Dermis microvascular lymphatic vessel endothelial cell (primary cell): ENCODE measurements at regions not wholly inside any gene's neighbourhood (a gene's known extent, or its start where the extent isn't known, plus 50 kb on each side); places are given as distances from the start of the nearest gene placed in this dataset.
"Not testable (repeated sequence)": the region's sequence is repeated elsewhere in the genome, so short reads cannot be mapped to it uniquely, and the experiment has no call there.

Experiments used
- DNase-seq, 2 donors: peaks; one replicate each; pipeline versions ENCODE4 v3.0.0 to v3.0.0-alpha.2; 2010; ENCODE audit warnings: low read depth in 2 of 2

DNA sequence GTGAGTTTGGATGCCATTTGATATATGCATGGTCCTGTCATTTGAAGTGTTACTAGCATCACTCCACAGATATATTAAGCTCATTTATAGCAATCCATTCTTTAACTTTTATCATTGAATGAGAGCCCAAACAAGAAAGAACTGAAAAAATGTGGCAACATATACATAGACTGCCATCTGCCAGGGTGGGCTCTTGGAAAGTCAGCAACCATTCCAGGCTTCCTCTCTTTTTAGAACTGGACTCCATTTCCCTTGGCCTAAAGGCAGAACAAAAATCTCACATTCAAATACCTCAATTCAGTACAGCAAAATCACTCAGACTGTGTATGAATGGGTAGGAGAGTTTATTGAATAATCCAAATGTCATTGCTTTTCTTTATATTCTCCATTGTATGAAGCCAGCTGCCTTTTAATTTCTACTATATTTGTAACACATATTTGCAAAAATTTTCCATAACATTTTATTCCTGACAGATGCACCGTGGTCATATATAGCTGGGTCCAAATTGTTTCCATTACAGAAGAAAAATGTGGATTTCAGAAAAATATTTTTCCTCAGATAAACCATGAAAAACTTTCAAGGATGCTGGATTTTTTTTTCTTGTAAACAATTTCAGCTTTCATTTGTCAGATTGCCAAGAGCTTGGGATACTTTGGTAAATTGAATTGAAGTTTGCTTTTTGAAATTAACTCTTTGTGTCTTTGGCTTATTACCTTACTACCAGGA is 1252.3 kb upstream of the SEL1L start:
- DNase-seq: no peak

DNA sequence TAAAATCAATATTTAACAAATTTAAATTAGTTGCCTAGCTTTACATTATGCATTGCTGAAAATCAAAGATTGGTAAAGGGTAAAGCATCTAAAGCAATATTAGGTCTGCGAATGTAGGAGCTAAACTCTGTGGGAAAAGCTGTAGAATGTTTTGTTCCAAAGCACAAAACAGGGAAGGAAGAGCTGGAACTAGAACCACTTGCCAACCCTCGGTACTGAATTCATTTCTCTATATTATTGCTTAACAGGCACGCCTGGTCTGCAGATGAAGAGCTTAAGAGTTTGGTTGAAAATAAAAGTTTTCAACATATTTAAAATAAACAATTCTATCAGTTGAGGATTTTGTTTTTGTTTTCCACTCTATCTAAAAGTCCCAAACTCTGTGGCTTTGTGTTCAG is 1252.8 kb upstream of the SEL1L start:
- DNase-seq: no peak

DNA sequence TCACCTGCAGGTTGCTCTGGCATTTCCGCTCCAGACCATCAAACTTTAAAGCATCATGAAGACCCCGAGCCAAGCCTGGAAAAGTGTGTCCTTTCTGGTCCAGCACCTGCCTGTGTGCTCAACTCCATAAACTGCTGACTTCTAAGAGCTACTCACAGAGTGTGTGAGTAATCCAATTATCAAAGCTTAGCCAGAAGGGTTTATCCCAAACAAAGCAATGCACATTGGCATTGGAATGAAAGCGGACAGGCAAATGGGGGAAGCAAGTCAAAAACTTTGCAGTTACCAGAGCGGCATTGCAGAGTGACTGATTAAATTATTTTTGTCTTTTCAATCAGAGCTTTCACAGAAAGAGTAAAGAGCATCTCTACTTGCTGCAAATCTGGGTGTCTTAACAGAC is 1262.4 kb upstream of the SEL1L start:
- DNase-seq: no peak

DNA sequence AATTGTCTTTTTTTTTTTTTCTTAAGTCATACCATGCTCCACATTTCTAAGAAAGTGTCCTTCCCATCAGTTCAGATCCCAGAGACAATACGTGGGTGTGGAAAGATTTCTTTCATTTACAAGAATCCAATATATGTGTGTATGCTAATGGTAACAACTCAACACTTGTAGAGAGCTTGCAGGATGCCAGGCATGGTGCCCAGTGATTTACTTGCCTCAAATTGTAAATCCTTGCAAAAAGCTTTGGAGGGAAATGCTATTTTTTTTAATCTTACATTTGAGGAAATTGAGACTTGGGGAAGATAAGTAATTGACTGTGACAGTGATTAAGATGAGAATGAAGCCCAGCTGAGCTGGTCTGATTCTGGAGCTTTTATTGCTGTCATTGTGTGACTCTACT is 1264.6 kb upstream of the SEL1L start:
- no peak for DNase-seq

DNA sequence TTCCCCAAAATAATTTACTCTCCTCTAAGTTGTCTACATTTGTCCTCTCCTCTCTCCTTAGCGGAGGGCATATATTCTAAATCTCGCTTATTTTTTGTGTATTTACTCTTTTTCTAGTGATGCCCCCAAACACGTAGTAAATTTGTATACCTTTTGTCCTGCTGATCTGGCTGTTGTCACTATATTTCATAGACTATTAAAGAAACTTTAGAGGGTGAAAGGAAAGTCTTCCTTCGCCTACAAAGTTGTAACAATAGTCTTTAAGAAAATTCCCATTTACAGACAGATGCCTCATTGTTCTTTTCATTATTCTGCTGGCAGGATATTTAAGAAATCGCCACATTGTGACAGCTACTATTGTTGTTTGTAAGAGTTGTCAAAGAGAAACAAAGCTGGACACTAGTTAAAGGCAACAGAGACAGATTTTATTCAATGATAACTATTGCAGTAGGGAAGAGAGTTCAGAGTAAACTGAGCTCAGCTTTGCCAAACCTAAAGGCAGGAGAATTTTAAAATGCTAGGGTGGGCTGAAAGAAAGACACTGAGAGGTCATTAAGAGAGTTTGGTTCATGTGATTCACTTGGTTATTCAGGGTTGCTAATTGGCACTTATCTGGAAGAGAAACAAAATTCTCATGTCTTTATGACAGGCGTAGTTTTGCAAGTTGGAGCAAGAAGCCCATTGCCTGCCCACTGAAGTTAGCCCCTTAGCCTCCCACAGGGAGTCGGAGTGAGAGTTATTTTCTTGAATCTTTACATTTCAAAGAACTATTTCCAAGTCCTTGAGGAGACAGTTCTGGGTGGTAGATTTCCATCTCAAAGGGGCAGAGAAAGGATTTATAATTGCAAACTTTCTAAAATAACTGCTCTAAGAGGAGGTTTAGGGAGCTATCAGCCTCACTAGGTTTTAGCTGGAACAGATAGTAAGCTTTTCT is 1272.5 kb upstream of the SEL1L start:
- DNase-seq: no peak

DNA sequence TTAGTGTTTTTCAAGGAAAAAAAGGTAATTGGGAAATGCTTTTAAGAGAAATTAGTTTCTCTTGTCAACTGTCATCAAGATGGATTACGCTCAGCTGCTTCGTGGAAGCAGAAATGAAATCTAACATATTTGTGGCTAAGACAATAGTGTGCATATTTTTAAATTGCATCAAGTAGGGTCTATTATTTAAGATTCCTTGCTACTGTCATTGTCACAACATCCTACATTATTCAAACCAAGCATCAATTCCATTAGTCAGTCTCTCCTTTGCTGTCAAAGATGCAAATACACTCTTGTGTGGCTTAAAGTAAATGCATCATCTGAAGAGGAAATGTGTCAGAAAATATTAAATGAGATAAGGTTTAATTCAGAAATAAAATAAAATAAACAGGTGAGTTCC is 1277.6 kb upstream of the SEL1L start:
- no peak for DNase-seq

DNA sequence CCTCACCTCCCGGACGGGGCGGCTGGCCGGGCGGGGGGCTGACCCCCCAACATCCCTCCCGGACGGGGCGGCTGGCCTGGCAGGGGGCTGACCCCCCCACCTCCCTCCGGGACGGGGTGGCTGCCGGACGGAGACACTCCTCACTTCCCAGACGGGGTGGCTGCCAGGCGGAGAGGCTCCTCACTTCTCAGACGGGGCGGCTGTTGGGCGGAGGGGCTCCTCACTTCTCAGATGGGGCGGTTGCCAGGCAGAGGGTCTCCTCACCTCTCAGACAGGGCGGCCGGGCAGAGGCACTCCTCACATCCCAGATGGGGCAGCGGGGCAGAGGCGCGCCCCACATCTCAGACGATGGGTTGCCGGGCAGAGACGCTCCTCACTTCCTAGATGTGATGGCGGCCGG is 1280.7 kb upstream of the SEL1L start:
- DNase-seq: not testable (repeated sequence)

DNA sequence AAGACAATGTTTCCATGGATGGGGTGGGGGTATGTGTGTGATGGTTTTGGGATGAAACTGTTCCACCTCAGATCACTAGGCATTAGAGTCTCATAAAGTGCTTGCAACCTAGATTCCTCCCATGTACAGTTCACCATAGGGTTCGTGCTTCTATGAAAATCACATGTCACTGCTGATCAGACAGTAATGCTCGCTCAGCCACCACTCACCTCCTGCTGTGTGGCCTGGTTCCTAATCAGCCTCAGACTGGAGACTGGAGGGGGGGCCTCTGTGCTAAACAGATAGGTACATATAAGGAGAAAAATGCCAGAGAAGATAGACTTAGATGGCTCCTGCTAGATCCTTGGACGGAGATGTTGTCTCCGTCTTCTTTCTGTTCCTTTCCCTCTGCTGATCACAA is 1296.9 kb upstream of the SEL1L start:
- DNase-seq: no peak

DNA sequence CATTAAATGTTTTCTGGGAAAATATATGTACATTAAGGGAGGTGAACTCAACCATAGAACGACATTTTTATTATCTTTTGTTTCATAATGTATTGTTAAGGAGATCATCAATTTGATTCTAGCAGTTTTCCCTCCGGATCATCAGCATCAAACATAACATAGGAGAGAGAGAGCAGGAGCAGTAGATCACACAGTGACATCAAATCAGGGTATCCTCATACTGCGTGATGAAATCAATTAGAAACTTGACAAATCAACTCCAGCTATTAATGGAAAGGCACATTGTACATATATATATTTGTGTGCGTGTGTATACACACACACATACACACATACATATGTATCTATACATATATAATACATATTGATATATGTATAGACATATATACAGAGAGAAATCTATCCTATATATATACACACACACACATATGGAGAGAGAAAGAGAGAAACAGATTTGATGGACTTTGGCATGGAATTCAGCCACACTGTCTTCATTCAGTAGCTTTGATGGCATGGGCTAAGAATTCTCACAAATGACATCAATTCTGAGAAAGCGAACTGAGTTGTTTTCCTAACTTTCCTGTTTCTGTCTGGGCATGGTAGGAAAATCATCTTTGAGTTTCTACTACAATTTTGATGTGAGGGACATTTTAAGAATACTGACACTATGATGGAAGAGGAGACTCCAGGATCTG is 1302.8 kb upstream of the SEL1L start:
- no peak for DNase-seq

DNA sequence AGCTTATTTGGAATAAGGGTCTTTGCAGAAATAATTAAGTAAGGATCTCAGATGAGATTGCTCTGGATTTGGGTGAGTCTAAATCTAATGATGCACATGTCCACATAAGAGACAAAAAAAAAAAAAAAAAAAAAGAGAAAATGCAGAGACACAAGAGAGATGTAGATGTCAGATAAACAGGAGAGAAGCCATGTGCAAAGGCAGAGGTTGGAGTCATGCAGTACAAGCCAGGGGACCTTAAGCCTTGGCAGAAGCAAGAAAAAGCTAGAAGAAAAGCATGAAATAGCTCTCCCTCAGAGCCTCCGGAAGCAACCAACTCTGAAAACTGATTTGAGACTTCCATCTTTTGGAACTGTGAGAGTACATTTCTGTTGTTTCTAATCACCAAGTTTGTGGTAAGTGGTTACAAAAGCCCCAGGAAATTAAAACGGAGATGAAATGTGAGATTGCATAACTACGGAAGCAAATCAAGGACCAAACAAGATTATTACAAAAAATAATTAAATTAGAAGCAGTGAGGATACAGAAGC is 1304.0 kb upstream of the SEL1L start:
- DNase-seq: no peak

DNA sequence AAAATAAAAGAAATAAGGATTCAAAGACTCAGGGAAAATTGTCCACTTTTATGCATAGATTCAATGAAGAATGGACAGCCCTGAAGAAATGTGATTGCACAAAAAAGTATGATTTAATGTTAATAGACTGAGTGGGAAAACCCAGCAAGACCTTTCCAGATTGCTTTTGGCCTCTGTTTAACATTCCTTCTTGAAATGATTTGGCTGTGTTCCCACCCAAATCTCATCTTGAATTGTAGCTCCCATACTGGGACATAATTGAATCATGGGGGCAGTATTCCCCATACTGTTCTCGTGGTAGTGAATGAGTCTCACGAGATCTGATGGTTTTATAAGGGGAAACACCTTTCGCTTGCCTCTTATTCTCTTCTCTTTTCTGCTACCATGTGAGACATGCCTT is 1316.9 kb upstream of the SEL1L start:
- DNase-seq: no peak

DNA sequence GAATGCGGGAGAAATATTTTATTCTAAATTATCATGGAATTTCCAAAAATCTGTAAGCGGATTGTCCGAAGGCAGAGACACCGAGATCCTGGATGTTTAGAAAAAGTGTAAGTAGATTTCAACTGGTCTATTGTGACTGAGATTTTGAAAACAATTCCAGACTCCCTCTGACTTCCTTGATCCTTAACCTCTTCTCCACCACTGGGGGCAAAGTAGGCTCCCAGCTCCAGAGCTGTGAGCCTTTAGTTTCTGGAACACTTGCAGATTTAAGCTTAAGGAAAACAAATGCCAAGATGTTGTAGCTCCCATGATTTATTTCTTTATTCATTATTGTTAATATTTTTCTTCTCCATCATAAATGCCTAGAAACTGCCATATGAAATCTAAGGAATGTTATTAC is 1320.5 kb upstream of the SEL1L start:
- no peak for DNase-seq

DNA sequence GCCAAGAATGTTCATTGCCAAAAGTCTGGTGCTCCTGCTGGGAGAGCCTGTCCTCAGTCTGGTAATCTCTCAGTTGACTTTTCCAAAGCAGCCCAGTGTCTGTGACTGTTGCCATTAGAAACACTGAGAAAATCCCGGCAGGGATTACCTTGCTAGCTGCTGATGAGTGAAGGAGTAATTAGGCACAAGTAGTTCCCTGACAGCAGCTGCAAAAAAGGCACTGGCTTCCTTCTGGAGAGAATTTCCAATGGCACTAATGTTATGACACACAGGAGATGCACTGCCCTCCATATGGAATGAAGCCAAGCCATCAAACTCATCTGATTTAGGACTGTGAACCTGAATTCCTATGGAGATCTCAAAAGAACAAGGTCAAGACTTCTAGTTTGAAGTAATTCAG is 1321.2 kb upstream of the SEL1L start:
- DNase-seq: no peak

DNA sequence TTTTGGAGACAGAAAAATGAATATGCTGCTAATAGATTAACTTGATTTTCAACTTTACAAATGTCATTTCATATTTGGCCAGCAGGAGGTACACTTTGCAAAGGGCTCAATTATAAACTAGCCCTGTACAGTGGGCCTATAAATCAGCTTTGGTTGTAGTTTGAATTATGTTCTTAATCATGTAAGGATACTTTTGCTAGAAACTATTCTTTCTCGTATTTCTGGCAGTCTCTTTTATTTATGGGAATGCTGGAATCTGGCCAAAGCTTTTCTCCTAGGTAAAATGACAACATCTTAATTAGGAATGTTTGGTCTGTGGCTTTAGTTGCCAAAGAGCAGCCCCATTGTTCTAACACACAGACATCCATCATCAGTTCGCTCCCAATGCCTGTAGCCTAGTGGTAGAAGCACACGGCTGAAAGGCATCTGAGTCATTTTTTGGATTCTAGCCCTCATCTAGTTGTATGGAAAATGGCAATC is 1322.3 kb upstream of the SEL1L start:
- peak; percentile 15 to 29 for DNase-seq

DNA sequence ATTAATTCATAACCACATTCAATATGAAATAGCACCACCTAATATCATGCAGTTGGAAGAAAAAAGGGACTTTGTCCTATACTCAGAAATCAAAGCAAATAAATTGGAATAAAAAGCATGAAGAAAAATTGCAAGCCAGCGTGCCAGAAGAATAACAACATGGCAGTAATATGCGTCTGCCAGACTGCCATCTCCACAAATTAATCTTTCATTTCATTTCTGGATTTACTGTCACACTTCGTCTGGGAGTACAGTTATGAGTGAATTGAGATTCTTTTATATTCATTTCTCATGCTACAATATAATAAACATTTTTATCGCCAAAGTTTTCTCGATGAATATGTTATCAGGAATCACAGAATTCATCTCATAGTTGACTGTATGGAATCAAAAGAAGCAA is 1327.7 kb upstream of the SEL1L start:
- DNase-seq: no peak

DNA sequence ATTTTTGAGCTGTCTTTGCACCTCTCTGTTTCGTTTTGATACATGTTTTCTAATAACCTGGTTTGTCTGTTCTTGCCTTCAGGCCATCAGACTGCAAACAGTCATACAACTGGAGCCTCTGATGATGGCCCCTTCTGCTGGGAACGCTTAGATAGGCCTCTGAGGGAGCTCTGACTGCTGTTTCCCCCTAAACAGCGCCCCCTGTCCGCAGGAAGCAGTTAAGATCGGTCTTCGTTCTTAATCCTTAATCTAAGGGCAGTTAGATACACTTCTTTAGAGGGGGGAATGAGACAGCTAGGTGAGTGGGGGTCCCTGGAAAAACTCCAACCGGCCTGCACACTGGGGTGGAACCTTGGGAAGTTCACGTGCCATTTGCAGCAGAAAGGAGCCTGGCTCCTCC is 1338.8 kb upstream of the SEL1L start:
- DNase-seq: no peak

DNA sequence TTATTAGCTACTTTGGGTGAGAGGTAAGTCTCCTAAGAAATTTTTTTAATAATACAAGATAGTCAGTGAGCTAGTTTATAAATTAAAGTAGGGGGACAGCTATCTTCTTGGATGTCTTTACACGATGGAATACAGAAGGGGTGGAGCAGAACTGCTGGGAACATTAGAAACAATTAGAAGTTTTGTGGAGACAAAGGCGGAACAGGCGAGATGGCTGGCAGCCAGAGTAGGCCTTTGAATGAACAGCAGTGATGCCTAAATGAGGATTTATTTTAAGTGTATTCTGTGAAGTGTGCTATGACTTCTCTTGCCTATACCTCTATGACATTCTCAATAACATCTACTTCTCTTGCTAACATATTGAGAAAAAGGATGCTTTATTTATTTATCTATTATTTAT is 1345.3 kb upstream of the SEL1L start:
- DNase-seq: no peak

DNA sequence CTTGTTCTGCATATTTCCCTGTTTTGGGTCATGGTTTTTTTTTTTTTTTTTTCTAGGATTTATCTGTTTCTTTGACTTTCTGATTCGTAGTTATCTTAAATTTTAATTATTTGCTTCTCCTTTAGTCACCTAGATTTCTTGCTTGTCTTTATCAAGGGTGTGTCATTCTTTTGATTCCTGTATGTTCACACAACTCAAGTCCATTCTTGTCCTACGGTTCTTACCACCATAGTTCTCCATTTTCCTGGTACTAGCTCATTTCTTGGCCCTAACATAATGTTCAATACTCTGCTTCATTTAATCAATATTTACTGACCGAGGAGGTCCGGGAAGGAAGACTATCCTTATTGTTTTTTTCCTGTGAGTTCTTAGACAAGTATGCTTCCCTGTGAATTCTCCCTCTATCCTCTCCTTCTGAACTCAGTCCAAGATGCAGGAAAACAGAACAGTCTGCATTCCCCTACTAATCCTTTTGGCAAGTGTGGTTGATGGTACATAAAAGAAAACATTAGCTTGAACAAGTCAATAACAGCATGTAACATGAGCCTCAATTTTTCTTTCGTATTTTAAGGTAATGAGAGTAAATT is 1346.4 kb upstream of the SEL1L start:
- no peak for DNase-seq

DNA sequence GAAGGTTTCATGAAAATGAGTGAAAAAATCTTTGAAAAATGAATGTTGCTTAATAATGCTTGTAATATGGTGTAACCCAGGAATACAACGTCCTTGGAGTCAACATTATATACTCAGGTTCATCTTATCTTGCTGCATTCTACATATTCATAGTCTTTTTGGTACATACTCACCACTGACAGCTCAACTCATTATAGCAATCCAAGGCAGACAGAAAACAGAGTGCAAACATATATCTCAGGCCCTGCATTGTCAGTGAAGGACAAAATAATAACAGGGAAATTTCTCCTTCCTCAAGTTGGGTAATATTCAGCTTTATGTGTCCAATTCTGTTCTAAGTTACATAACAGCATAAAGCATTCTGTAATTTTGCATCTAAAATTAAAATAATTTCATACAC is 1353.0 kb upstream of the SEL1L start:
- no peak for DNase-seq

DNA sequence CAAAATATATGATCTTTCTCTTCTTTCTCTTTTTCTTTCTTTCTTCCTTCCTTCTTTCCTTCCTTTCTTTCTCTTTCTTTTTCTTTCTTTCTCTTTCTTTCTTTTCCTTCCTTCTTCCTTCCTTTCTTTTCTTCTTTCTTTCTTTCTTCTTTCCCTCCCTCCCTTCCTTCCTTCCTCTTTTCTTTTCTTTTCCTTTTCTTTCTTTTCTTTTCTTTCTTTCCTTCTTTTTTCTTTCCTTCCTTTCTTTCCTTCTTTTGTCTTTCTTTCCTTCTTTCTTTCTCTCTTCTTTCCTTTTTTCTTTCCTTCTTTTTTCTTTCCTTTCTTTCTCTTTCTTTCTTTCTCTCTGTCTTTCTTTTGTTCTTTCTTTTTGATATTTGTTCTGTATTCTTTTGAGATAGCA is 1356.0 kb upstream of the SEL1L start:
- DNase-seq: no peak

DNA sequence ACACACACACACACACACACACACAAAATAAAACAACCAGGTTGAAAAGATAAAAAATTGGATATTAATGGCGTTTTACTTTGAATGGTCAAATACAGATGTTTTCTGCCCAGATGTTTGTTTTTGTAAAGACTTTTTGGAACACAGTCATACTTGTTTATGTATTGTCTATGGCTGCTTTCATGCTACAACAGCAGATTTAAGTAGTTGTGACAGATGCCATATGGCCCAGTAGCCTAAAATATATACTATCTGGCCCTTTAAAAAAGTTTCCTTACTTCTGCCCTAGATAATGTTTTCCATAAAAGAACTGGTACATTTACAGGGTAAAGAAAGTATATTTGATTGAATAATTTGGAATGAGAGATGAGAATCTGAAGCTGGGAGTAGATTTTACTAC is 1362.8 kb upstream of the SEL1L start:
- no peak for DNase-seq
